ENCODE measurements at regions not wholly inside any gene's neighbourhood (a gene's known extent, or its start where the extent isn't known, plus 50 kb on each side); places are given as distances from the start of the nearest gene placed in this dataset.
A peak's percentile ranks its signal among the peaks of the same experiment; 100 is the strongest.

- Histone ChIP-seq H3K4me1 (ENCODE audit: insufficient read depth, low read length) (no peaks in the 10 kb centered on the region), H2BK20ac (ENCODE audit: low read depth, low read length, poor library complexity, severe bottlenecking) (no peak overlapping the region), H3K18ac (ENCODE audit: insufficient read length, low read depth, low read length) (no peak overlapping the region), H3T11ph (ENCODE audit: low read length) (no peak overlapping the region), H3K4ac (ENCODE audit: low read depth, low read length) (no peak overlapping the region), H4K20me1 (ENCODE audit: control insufficient read depth, insufficient read depth, insufficient read length) (no peaks in the 10 kb centered on the region), H3K27ac (ENCODE audit: insufficient read length, low read depth, low read length) (no peak overlapping the region), H2BK5ac (ENCODE audit: insufficient read length, low read length) (no peak overlapping the region), H3K23me2 (ENCODE audit: insufficient read length, low read depth, low read length, poor library complexity, severe bottlenecking) (no peaks in the 10 kb centered on the region), H4K5ac (ENCODE audit: insufficient read length, low read depth, low read length) (no peak overlapping the region), H3K4me2 (ENCODE audit: insufficient read depth, insufficient read length, low read length) (no peak overlapping the region), H3K56ac (ENCODE audit: insufficient read length, low read depth, low read length) (no peak overlapping the region), H2BK12ac (ENCODE audit: insufficient read length, low read depth, low read length) (no peak overlapping the region), H2BK15ac (ENCODE audit: low read depth, low read length) (no peak overlapping the region), H4K91ac (ENCODE audit: insufficient read length, low read depth, low read length) (no peak overlapping the region), H3K9ac (ENCODE audit: extremely low read depth, insufficient read length, low read length) (no peak overlapping the region), H2AK5ac (ENCODE audit: insufficient read length, low read length) (no peak overlapping the region), H3K79me1 (ENCODE audit: insufficient read depth, low read depth, low read length, poor library complexity, severe bottlenecking) (no peaks in the 10 kb centered on the region), H3K23ac (ENCODE audit: insufficient read length, low read depth, low read length) (no peak overlapping the region), H3K27me3 (ENCODE audit: insufficient read depth, low read length) (no peaks in the 10 kb centered on the region), H3K14ac (ENCODE audit: insufficient read depth, low read length) (no peak overlapping the region), H3K9me3 (ENCODE audit: control insufficient read depth, low read depth, low read length) (no peaks in the 10 kb centered on the region), H4K8ac (replicated peaks; ENCODE audit: insufficient read length, low read depth, low read length) (no peak overlapping the region), H3K79me2 (ENCODE audit: insufficient read depth, low read length) (no peaks in the 10 kb centered on the region), H2AFZ (ENCODE audit: low read length) (no peak overlapping the region), H2BK120ac (ENCODE audit: low read depth, low read length, poor library complexity, severe bottlenecking) (no peak overlapping the region)
- no peaks in the 10 kb centered on the region for H3K9me3 Mint-ChIP-seq
- no CpG with 5 or more reads among the region's 3 CpGs for whole genome bisulfite sequencing (ENCODE audit: extremely low coverage, insufficient read length, low lambda C conversion rate)
- H3K4me1 Mint-ChIP-seq = peaks cover 2 to 3% of the 10 kb centered on the region in 2 experiments; a peak in 2 of 4 replicates
- no peak for DNase-seq
- no peaks in the 10 kb centered on the region for H3K27me3 Mint-ChIP-seq (ENCODE audit: low read depth)
- no peak overlapping the region for H3K4me3 Mint-ChIP-seq
- peak; percentile 31; the same call in 2 of the 3 replicates for TF ChIP-seq CTCF (conservative IDR thresholded peaks at IDR 0.05)
- H3K36me3 Mint-ChIP-seq (ENCODE audit: insufficient read depth in 1 of 3, low read depth in 3 of 3) = no peaks in the 10 kb centered on the region
- no peak overlapping the region for H3K27ac Mint-ChIP-seq
Measured at GRCh38 chr10:108629834-108630233, 1293.5 kb downstream of the XPNPEP1 start.

Data from H9 (cell line).